GM23338 (cell line): ENCODE measurements at regions not wholly inside any gene's neighbourhood (a gene's known extent, or its start where the extent isn't known, plus 50 kb on each side); places are given as distances from the start of the nearest gene placed in this dataset.

Experiments used
- CREB1 ChIP-seq: fragments of 250-450 bp; sonication (Bioruptor Pico); IDR thresholded peaks from 2 replicates; pipeline ENCODE4 v1.5.0; 2020; ENCODE audit warnings: low read depth, mild to moderate bottlenecking, moderate library complexity
- EZH2 ChIP-seq: fragments of 200-600 bp; sonication (generic); IDR thresholded peaks from one replicate; pipeline ENCODE4 v1.8.0; 2017; ENCODE audit warnings: antibody characterized with exemption, mild to moderate bottlenecking, low read depth; ENCODE audit not compliant: unreplicated experiment
- EZH2phosphoT487 ChIP-seq: fragments of 200-600 bp; sonication (generic); IDR thresholded peaks from one replicate; pipeline ENCODE4 v1.8.1; 2018; ENCODE audit warnings: antibody characterized with exemption; ENCODE audit not compliant: unreplicated experiment
- TF ChIP-seq, protein P1 (sequence below), 2 experiments: fragments of 200-600 bp in 1 of 2; sonication (generic) in 1 of 2; conservative IDR thresholded peaks; 2 replicates each; pipeline versions ENCODE4 v1.5.1 to v1.6.1; 2016 to 2017; ENCODE audit warnings: antibody characterized with exemption in 2 of 2, low read depth in 2 of 2, mild to moderate bottlenecking in 2 of 2, moderate library complexity in 1 of 2

DNA sequence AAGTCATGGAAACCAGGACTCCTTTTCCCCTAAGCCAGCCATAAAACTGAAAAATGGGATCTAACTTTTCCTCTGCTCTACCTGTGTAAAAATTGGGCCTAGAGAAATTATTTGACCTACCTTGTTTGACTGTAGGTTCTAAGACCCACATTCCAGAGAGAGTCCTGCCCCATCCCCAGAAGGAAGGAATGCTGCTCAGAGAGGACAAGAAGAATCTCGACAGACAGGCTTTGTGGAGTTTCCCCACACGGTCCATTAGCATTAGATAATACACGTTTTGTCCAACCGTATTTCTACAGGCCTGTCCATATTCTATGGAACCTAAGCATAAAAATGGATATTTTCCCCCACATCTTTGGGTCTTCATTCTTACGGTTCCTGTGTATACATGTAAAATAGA, 403.3 kb downstream of the METTL4 start:
- TF ChIP-seq EZH2 (no peak), CREB1 (CRISPR knock-in tag) (no peak), EZH2phosphoT487 (no peak)
- TF ChIP-seq, protein P1, sequence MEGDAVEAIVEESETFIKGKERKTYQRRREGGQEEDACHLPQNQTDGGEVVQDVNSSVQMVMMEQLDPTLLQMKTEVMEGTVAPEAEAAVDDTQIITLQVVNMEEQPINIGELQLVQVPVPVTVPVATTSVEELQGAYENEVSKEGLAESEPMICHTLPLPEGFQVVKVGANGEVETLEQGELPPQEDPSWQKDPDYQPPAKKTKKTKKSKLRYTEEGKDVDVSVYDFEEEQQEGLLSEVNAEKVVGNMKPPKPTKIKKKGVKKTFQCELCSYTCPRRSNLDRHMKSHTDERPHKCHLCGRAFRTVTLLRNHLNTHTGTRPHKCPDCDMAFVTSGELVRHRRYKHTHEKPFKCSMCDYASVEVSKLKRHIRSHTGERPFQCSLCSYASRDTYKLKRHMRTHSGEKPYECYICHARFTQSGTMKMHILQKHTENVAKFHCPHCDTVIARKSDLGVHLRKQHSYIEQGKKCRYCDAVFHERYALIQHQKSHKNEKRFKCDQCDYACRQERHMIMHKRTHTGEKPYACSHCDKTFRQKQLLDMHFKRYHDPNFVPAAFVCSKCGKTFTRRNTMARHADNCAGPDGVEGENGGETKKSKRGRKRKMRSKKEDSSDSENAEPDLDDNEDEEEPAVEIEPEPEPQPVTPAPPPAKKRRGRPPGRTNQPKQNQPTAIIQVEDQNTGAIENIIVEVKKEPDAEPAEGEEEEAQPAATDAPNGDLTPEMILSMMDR (conservative IDR thresholded peaks at IDR 0.05; ENCODE audit: low read depth in 2 of 2): no peak
